Upper lobe of right lung (tissue), 1 donor: ENCODE measurements at regions not wholly inside any gene's neighbourhood (a gene's known extent, or its start where the extent isn't known, plus 50 kb on each side); places are given as distances from the start of the nearest gene placed in this dataset.

Source experiments
- ATAC-seq: fragments of 200-7000 bp; cut with Tn5 transposase; one replicate; pipeline ENCODE4 v1.9.1; 2020; ENCODE audit warnings: mild to moderate bottlenecking, moderate library complexity
- DNase-seq: peaks from one replicate; pipeline ENCODE4 v3.0.0-alpha.2; 2020
- H3K27ac ChIP-seq: fragments of 200-600 bp; one replicate; pipeline ENCODE4 v1.8.0; 2022
- H3K27me3 ChIP-seq: fragments of 200-600 bp; one replicate; pipeline ENCODE4 v1.8.0; 2022; ENCODE audit warnings: mild to moderate bottlenecking
- H3K36me3 ChIP-seq: fragments of 200-600 bp; one replicate; pipeline ENCODE4 v1.8.0; 2022
- H3K4me1 ChIP-seq: fragments of 200-600 bp; one replicate; pipeline ENCODE4 v1.8.0; 2022
- H3K4me3 ChIP-seq: fragments of 200-600 bp; one replicate; pipeline ENCODE4 v1.8.0; 2022; ENCODE audit warnings: mild to moderate bottlenecking
- H3K9me3 ChIP-seq: fragments of 200-600 bp; one replicate; pipeline ENCODE4 v1.8.0; 2022
- intact Hi-C: fragments of 100-400 bp; cut with DNase I; formaldehyde crosslinking; loops from one replicate; pipeline ENCODE4 v1.11.0; 2022
- TF ChIP-seq, protein P1 (sequence below): fragments of 200-600 bp; IDR thresholded peaks from one replicate; pipeline ENCODE4 v1.8.0; 2022; ENCODE audit warnings: antibody characterized with exemption
- donor health status: DM: no; HTN: yes; CAD: no; lungs with severe emphysema.

DNA sequence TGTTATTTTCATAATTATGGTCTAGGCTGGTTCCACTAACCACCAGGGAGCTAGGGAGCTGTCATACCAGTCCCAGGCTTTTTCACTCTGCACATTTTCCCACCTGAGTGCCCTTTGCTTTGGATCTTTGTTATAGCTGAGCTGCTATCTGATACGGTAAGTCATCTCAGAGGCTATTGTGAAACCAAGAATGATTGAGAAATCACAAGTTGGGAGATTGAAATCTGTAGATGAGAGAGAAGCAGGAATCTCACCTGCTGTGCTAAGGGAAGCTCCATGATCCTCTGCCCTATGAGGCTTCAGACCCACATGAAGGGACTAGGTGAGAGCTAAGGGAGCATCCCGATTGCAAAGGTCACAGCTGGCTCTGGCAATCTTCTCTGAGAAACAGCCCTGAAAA is 307.8 kb downstream of the REEP3 start:
- ATAC-seq, result no peak
- no peak overlapping the region for H3K27ac ChIP-seq
- H3K27me3 ChIP-seq, result no peaks in the 10 kb centered on the region
- DNase-seq, result no peak
- TF ChIP-seq, protein P1, sequence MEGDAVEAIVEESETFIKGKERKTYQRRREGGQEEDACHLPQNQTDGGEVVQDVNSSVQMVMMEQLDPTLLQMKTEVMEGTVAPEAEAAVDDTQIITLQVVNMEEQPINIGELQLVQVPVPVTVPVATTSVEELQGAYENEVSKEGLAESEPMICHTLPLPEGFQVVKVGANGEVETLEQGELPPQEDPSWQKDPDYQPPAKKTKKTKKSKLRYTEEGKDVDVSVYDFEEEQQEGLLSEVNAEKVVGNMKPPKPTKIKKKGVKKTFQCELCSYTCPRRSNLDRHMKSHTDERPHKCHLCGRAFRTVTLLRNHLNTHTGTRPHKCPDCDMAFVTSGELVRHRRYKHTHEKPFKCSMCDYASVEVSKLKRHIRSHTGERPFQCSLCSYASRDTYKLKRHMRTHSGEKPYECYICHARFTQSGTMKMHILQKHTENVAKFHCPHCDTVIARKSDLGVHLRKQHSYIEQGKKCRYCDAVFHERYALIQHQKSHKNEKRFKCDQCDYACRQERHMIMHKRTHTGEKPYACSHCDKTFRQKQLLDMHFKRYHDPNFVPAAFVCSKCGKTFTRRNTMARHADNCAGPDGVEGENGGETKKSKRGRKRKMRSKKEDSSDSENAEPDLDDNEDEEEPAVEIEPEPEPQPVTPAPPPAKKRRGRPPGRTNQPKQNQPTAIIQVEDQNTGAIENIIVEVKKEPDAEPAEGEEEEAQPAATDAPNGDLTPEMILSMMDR, result no peak
- H3K36me3 ChIP-seq, result no peaks in the 10 kb centered on the region
- intact Hi-C loops, result no loop called here
- no peaks in the 10 kb centered on the region for H3K9me3 ChIP-seq
- H3K4me1 ChIP-seq, result no peaks in the 10 kb centered on the region
- H3K4me3 ChIP-seq, result no peak overlapping the region

DNA sequence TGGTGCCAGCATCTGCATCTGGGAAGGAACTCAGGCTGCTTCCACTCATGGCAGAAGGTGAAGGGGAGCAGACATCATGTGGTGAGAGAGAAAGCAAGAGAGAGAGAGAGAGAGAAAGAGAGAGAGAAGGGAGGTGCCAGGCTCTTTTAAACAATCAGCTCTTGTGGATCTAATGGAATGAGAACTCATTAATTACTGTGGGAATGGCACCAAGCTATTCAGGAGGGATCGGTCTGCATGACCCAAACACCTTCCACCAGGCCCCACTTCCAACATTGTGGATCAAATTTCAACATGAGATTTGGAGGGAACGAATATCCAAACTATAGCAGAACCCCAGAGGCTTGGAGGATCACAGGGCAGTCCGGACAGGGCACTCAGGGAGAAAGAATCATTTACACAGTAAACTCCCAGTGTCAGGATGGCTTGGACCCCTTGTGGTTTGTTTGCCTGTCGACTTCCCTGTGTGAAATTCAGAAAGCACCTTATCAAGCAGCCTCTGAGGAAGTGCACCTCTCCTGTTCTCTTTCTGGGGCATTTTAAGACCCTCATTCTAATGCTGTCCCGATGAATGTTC is 308.5 kb downstream of the REEP3 start:
- Histone ChIP-seq H3K9me3 (no peaks in the 10 kb centered on the region), H3K27ac (no peak overlapping the region), H3K27me3 (no peaks in the 10 kb centered on the region), H3K4me3 (no peak overlapping the region), H3K36me3 (no peaks in the 10 kb centered on the region), H3K4me1 (no peaks in the 10 kb centered on the region)
- DNase-seq, result no peak
- no peak for ATAC-seq
- intact Hi-C loops, result no loop called here
- TF ChIP-seq, protein P1, result no peak

DNA sequence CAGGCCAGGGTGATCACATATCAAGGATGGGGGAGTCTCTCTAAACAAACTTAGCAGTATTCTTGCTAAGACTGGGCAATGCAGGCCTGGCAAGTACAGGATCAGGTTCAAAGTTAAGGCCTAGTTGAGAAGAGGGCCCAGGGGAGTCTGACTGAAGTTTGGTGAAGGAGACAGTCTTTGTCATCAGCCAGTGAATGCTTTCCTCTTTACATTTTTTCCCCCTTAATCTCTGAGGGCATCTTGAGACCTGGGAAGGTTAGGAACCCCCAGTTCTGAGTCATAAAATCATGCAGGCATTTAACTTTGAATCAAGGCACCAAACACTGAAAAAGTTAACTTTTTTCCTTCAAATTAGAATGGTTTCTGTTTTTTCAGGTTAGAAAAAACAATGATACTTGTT is 311.5 kb downstream of the REEP3 start:
- Histone ChIP-seq H3K36me3 (no peaks in the 10 kb centered on the region), H3K4me1 (no peaks in the 10 kb centered on the region), H3K27me3 (no peaks in the 10 kb centered on the region), H3K9me3 (no peaks in the 10 kb centered on the region), H3K4me3 (no peak overlapping the region), H3K27ac (no peak overlapping the region)
- ATAC-seq, result no peak
- no peak for DNase-seq
- intact Hi-C loops, result no loop called here
- TF ChIP-seq, protein P1, result no peak

DNA sequence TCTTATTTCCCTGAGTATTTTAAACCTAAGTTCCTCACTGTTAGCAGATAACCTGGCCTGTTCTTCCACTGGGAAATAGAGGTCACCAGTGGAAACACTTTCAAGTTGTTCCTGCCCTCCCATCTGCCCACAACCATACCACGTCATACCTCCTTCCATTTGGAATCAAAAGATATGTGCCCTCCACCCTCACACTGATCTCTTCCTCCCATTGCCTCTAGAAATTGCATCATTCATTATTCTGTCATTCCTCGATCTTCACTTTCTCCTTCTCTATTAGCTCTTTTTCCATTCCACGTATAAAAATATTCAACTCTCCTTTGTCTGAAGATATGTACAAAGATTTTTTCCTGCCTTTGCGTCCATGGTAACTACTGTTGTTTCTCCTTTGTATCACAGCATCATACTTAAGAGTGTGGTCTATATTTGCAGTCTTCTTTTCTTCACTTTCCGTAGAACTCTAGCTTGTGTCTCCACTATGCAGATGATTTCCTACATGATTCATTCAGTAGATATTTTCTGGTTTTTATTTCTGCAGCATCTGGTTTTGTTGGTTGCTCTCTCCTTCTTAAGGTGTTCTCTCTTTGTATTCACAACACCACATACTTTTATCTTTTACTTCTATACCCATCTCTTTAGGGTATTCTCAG is 312.3 kb downstream of the REEP3 start:
- H3K27ac ChIP-seq, result no peak overlapping the region
- no peaks in the 10 kb centered on the region for H3K27me3 ChIP-seq
- DNase-seq (no peak), ATAC-seq (no peak)
- intact Hi-C loops, result no loop called here
- no peak overlapping the region for H3K4me3 ChIP-seq
- no peaks in the 10 kb centered on the region for H3K36me3 ChIP-seq
- no peaks in the 10 kb centered on the region for H3K4me1 ChIP-seq
- TF ChIP-seq, protein P1, result no peak
- no peaks in the 10 kb centered on the region for H3K9me3 ChIP-seq

DNA sequence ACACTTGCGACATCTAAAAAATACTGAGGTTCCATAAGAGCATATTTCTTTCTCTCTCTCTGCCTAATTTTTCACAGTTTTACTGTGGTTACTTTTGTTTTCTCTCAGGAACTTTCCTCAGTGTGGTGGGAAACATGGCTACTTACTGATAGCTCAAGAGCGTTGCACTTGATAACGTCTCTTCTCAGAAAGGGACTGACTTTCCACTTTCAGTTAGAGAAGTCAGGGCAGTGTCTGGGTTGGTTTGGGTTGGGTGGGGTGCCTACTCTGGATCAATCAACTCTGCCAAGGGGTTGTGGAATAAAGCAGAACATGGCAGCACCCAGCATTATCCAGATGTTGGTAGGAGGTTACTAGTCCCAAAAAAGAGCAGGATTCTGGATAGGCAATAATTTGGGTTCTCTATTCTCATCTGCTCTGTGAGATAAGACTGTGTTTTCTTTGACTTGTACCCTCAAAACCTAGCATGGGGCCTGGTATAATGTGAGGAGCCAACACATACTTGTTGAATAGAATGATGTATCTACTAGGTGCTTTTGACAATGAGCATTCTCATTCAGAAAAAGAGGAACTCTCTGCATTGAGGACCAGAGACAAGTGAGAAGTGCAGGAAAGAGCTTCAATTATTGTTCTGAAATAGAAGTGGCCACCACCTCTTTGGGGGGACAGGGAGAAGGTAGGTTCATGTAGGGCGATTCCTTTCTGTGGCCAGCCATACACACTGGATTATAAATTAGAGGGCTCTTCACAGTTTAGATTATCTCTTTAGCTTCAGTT is 315.7 kb downstream of the REEP3 start:
- Histone ChIP-seq H3K36me3 (no peaks in the 10 kb centered on the region), H3K4me3 (no peak overlapping the region), H3K27ac (no peak overlapping the region), H3K9me3 (no peaks in the 10 kb centered on the region), H3K4me1 (no peaks in the 10 kb centered on the region), H3K27me3 (no peaks in the 10 kb centered on the region)
- ATAC-seq, result no peak
- no peak for DNase-seq
- intact Hi-C loops, result no loop called here
- TF ChIP-seq, protein P1, result no peak
